HG03196 (cell line): ENCODE measurements at regions not wholly inside any gene's neighbourhood (a gene's known extent, or its start where the extent isn't known, plus 50 kb on each side); places are given as distances from the start of the nearest gene placed in this dataset.
"Not testable (repeated sequence)": the region's sequence is repeated elsewhere in the genome, so short reads cannot be mapped to it uniquely, and the experiment has no call there.

Source experiments
- ATAC-seq: cut with Tn5 transposase; IDR thresholded peaks from one replicate; pipeline ENCODE4 v1.9.1; 2021; ENCODE audit not compliant: unreplicated experiment

DNA sequence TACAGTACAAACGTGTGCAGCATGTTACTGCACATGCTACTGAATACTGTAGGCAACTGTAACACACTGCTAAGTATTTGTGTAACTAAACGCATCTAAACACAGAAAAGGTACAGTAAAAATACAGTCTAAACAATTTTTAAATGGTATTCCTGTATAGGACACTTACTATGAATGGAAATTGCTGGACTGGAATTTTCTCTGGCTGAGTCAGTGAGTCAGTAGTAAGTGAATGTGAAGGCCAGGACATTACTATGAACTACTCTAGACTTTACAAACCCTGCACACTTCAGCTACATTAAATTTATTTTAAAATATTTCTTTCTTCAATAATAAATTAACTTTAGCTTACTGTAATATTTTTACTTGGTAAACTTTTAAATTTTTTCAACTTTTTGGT is 225.0 kb upstream of the TENT5A start:
- no peak for ATAC-seq

GRCh38 chr6:81969814-81970213 is 217.3 kb upstream of the TENT5A start:
- ATAC-seq = no peak

DNA sequence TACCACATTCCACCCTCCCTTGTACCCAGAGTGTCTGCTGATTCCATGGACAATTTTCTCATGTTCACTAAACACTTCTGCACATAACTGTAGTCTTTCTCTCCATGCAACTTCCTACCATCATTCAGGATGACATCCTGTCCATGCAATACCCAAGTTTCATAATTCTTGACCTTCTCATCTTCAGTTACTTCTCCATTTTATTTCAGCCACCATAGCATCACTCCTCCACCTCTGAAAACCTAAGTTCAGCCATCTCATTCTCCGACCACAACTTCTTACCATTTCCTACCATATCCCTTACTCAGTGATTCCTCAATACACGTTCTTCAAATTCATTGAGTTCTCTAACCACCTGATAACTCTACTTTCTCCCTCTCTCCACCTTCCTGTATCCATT is 216.5 kb upstream of the TENT5A start:
- ATAC-seq = no peak

DNA sequence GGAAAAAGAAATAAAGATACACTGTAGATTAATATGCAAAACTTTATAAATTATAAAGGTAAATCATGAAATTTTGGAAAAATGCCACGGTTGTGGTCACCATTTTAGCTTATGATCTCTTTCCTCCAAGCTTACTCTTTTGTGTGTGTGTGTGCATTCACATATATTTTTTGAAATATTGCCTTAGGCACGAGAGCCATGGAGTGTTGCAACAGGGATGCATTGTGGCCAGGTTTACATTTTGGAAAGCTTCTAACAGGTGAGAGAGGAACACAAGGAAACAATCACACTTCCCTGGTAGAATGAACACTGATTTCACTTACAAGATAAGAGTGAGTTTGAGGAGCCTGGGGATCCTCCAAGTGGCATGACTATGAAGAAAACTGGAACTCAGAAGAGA is 214.5 kb upstream of the TENT5A start:
- no peak for ATAC-seq

DNA sequence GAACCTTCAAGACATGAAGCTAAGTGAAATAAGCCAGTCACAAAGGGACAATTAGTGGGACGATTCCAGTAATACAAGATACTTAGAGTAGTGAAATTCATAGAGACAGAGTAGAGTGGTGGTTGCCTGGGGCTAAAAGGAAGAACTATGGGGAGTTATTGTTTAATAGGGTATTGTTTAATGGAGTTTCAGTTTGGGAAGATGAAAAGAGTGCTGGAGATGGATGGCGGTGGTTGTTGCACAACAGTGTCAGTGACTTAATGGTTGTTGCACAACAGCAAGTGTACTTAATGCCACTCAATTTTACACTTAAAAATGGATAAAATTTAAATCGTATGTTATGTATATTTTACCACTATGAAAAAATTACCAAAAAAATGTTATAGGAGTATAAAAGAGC is 209.7 kb upstream of the TENT5A start:
- no peak for ATAC-seq

DNA sequence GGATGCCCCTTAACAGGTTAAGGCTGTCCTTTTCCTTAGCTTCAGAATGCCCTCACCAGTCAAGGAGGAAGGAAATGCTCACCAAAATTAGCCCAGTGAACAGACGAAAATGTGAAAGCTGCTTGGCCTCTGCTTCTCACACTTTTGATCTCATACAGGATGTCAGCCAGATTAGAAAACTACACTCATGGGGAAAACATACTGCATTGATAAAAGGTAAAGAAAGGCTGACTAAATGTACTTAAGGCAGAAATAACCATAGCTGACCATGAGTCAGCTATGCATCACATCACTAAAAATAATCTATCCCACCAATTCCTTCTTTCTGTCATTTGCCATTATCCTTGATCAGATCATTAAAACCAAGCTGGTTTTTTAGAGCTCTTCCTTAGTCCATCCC is 198.4 kb upstream of the TENT5A start:
- ATAC-seq = peak; percentile 67

DNA sequence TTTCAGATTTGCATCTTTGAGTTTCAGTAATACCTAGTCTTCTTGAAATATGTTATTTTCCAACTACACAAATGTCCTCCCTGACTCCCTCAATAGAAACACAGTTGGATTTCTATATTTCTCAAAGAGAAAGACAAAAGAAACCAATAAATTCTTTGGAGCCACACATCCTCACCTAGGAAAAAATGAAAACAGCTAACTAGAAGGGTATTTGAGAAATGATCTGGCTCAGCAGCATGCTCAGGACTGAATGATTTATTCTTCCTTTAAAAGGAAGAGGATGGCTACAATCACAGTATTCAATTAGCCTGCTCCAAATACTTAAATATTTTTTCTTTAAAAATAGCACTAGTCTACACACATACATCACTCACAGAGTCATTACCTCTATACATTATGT is 196.4 kb upstream of the TENT5A start:
- ATAC-seq = no peak

GRCh38 chr6:81948196-81948595 is 195.7 kb upstream of the TENT5A start:
- ATAC-seq = not testable (repeated sequence)

DNA sequence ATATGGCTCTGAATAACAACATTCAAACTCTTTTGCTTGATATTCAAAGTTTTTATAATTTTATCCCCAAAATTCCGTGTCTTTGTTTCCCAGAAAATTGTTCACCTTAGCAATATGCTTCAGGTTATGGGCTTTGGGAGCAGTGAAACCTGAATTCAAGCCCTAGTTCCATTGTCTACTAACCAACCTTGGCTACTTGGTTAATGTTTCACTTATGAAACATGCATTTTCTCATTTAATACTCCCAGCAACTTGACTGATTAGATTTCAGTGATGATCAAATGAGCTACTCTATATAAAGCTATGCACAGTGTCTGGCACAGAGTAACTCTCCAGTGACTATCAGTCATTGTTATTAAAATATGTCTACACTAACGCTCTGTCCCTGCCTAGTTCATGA is 192.2 kb upstream of the TENT5A start:
- no peak for ATAC-seq

- ATAC-seq = not testable (repeated sequence)
These were observed 190.4 kb upstream of the TENT5A start for GRCh38 chr6:81942842-81943241.

- ATAC-seq = no peak
These were observed 189.5 kb upstream of the TENT5A start for GRCh38 chr6:81942067-81942370.

DNA sequence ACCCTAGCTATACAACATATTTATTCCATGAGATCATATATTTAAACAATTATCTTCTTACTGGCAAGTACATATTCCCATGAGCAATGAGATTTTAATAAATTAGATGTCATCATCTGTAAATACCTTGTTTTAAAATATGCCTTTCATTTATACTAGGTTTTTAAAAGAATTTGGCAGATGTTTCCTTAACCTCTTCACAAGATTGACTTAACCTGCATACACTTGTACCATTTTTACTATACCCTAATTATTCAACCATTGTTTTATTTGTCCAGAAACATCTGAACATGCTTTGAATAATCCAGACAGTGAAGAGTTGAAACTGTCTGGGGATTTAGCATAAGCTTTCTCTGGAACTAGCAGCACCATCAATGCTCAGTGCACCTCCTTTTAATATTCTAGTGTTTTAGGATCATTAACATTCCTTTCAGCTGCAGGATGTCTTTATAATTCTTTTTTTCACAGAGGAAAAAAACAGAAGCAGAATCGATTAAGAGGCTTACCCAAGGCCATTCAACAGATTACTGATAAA is 188.0 kb upstream of the TENT5A start:
- ATAC-seq = no peak

- no peak for ATAC-seq
These were observed 187.3 kb upstream of the TENT5A start for GRCh38 chr6:81939766-81940165.

- ATAC-seq = no peak
These were observed 186.7 kb upstream of the TENT5A start for GRCh38 chr6:81938991-81939732.

DNA sequence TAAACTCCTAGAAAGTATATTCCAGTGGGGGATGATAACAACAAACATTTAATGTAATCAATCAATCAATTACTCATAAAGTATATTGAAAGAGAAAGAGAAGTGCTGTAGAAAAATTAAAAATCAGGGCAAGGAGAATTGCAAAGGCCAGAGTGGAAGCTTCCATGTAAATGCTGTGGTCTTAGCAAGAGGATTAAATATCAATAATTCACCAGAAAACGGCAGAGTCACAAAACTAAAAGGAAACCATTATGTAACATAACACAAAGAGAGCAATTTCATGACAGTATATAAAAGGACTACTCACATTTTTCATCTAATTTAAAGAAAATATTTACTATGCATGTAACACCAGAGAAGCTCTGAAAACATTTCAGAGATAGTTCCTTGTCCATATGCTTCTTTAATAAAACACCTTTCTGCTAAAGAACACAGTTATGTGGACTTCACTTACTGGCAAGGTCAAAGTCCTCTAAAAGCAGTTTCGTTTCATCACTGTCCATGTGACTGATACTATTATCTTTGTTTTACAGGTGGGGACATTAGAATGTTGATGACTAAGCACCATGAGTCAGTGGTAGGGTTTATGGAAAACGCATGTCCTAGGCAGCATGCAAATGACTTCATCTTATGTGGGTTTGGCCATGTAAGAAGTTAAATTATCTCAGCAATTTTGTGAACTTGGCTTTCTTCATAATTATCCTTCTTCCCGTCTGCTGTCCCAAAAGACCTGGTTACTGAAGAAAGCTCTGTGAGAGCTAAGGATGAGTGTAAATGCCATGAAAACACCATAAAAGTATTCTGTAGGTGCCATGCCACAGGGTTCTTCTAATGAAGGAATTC is 185.8 kb upstream of the TENT5A start:
- ATAC-seq = peak; percentile 83

DNA sequence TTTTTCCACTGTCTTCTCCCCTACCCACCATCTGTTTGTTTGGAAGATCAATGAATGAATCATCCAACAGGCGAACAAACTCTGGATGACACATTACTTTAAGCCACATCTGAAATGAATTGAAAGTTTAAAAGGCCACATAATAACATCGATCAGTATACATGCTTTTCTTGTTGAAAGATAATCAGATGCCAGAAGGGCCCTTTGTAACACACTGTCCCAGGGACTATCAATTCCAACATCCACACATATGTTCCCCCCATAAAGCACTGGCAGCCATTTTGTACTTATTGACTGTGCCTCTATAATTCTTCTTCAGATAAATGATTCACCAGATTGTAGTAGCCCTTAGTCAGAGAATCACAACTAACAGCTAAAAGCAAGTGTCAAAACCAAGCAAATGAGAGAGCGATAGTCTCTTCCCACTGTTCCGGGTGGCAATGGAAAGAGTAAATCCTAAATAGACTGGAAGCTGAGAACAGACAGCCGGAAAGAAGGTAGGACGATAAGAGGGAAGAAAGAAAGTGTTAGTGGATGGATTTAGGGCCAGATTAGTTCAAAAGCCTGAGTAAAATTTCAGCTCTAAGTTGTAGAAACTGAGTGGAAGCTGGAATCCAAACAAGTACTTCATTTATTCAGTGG is 184.9 kb upstream of the TENT5A start:
- ATAC-seq = no peak

DNA sequence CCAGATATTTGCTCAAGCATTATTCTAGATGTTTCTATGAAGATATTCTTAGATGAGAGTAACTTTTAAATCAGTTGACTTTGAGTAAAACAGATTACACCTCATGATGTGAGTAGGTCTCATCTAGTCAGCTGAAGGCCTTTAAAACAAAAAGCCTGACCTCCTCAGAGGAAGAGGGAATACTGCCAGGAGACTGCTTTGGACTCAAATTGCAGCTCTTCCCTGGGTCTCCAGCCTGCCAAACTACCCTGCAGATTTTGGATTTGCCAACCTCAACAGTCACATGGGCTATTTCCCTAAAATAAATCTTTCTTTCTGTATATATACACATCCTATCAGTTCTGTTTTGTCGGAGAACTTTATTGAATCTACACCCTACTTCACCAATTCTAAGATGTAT is 182.5 kb upstream of the TENT5A start:
- ATAC-seq = no peak

GRCh38 chr6:81933608-81934051 is 181.1 kb upstream of the TENT5A start:
- ATAC-seq = no peak

- ATAC-seq = no peak
These were observed 180.6 kb upstream of the TENT5A start for GRCh38 chr6:81933089-81933488.

- not testable (repeated sequence) for ATAC-seq
These were observed 180.0 kb upstream of the TENT5A start for GRCh38 chr6:81932448-81932847.

DNA sequence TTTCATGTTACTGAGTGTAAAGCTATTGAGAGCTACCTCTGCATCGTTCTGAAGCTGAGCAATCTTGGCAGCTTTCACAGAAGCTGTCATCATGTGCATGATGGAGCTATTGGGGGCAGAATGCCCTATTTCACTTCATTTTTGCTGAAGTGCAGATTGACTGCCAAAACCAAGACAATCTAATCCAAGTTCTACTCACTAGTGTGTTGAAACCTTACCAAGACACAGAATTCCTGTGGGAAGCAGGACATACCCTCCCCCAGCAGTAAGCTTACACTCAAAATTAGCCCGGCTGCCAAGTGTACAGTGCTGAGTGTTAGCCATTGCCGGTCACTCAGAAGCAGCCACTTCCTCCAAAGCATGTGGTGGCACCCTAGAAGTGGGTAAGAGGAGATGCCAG is 177.3 kb upstream of the TENT5A start:
- no peak for ATAC-seq

DNA sequence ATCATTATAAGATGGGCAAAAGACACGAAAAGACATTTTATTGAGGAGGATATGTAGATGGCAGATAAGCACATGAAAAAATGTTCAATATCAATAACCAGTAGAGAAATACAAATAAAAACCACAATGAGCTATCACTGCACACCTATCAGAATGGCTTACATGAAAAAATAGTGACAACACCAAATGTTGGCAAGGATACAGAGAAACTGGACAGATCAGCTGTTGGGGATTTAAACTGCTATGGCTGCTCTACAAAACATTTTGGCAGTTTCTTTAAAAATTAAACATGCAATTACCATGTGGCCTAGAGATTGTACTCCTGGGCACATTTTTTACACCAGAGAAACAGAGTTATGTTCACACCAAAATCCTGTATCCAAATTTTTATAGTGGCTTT is 172.7 kb upstream of the TENT5A start:
- ATAC-seq = no peak
